IMR-90 (cell line): ENCODE measurements at regions not wholly inside any gene's neighbourhood (a gene's known extent, or its start where the extent isn't known, plus 50 kb on each side); places are given as distances from the start of the nearest gene placed in this dataset.

Experiments
- ATAC-seq: fragments of 200-7000 bp; cut with Tn5 transposase; 2 replicates; pipeline ENCODE4 v1.9.1; 2020; ENCODE audit warnings: low read depth, mild to moderate bottlenecking, moderate library complexity
- BruUV-seq: library from RNA; stranded (reverse); fragments of 400-500 nt; replicated peaks from 2 replicates; lab custom pipeline; 2021; lab: Mats Ljungman, UMichigan
- CTCF ChIA-PET: fragments of 300-600 bp; formaldehyde crosslinking; extraction: SDS; loops from one replicate; lab custom pipeline; 2021; ENCODE audit warnings: antibody characterized with exemption; lab: Yijun Ruan, JAX
- POLR2A ChIA-PET: fragments of 300-600 bp; sonication (Branson Sonifier 250); formaldehyde crosslinking; loops from one replicate; lab custom pipeline; 2022; ENCODE audit warnings: antibody characterized with exemption; ENCODE audit not compliant: unreplicated experiment; lab: Charles Lee
- DNase-seq: peaks from one replicate; pipeline ENCODE4 v3.0.0; 2013
- H2AFZ ChIP-seq: replicated peaks from 2 replicates; pipeline ENCODE3; 2013; ENCODE audit warnings: low read length, mild to moderate bottlenecking; ENCODE audit not compliant: poor library complexity
- H2AK5ac ChIP-seq: 2 replicates; pipeline ENCODE4 v1.6.1; 2013; ENCODE audit warnings: low read depth, low read length, inconsistent platforms
- H2AK9ac ChIP-seq: replicated peaks from 2 replicates; pipeline ENCODE3; 2013; ENCODE audit warnings: mild to moderate bottlenecking, low read depth, low read length, moderate library complexity; ENCODE audit not compliant: poor library complexity
- H2BK120ac ChIP-seq: 2 replicates; pipeline ENCODE4 v1.6.1; 2013; ENCODE audit warnings: low read depth, low read length, inconsistent platforms
- H2BK15ac ChIP-seq: 3 replicates; pipeline ENCODE4 v1.6.1; 2013; ENCODE audit warnings: low read depth, low read length, inconsistent platforms
- H2BK20ac ChIP-seq: 2 replicates; pipeline ENCODE4 v1.6.1; 2013; ENCODE audit warnings: low read depth, mild to moderate bottlenecking, inconsistent platforms, low read length, moderate library complexity
- H2BK5ac ChIP-seq: 2 replicates; pipeline ENCODE4 v1.6.1; 2013; ENCODE audit warnings: mild to moderate bottlenecking, low read depth, low read length, inconsistent platforms; ENCODE audit not compliant: poor library complexity, severe bottlenecking
- H3K14ac ChIP-seq: replicated peaks from 2 replicates; pipeline ENCODE4 v1.6.1; 2013; ENCODE audit warnings: low read depth, low read length, inconsistent platforms
- H3K18ac ChIP-seq: 2 replicates; pipeline ENCODE4 v1.6.1; 2013; ENCODE audit warnings: low read depth, low read length, control low read depth
- H3K23ac ChIP-seq: 2 replicates; pipeline ENCODE4 v1.6.1; 2013; ENCODE audit warnings: low read depth, low read length, inconsistent platforms
- H3K27ac ChIP-seq: 2 replicates; pipeline ENCODE4 v1.5.1; 2013; ENCODE audit warnings: mild to moderate bottlenecking, control low read depth, low read length; ENCODE audit not compliant: insufficient read depth
- H3K27me3 ChIP-seq: 2 replicates; pipeline ENCODE4 v1.6.1; 2013; ENCODE audit warnings: low read length; ENCODE audit not compliant: control insufficient read depth, insufficient read depth
- H3K36me3 ChIP-seq: 2 replicates; pipeline ENCODE4 v1.6.1; 2013; ENCODE audit warnings: low read length, mixed read lengths; ENCODE audit not compliant: control insufficient read depth, insufficient read depth
- H3K4ac ChIP-seq: 2 replicates; pipeline ENCODE4 v1.6.1; 2013; ENCODE audit warnings: low read depth, low read length, inconsistent platforms
- H3K4me1 ChIP-seq: 2 replicates; pipeline ENCODE4 v1.6.1; 2013; ENCODE audit warnings: low read length, mixed read lengths; ENCODE audit not compliant: control insufficient read depth, insufficient read depth
- H3K4me2 ChIP-seq: 2 replicates; pipeline ENCODE4 v1.6.1; 2013; ENCODE audit warnings: low read depth, mild to moderate bottlenecking, control low read depth, low read length, moderate library complexity
- H3K4me3 ChIP-seq: 2 replicates; pipeline ENCODE4 v1.5.1; 2013; ENCODE audit warnings: low read depth, mild to moderate bottlenecking, control low read depth, low read length, moderate library complexity; ENCODE audit not compliant: insufficient read depth
- H3K56ac ChIP-seq: 2 replicates; pipeline ENCODE4 v1.6.1; 2013; ENCODE audit warnings: low read length, inconsistent platforms; ENCODE audit not compliant: insufficient read depth; ENCODE audit errors: extremely low read depth
- H3K79me1 ChIP-seq, 2 experiments: 2 replicates each; pipeline ENCODE4 v1.6.1; 2013; ENCODE audit warnings: low read length in 2 of 2, inconsistent platforms in 1 of 2, low read depth in 1 of 2
- H3K9ac ChIP-seq: 2 replicates; pipeline ENCODE4 v1.6.1; 2013; ENCODE audit warnings: low read depth, low read length, control low read depth
- H3K9me1 ChIP-seq: 2 replicates; pipeline ENCODE4 v1.6.1; 2013; ENCODE audit warnings: low read length, inconsistent platforms; ENCODE audit not compliant: insufficient read depth
- H3K9me3 ChIP-seq: 2 replicates; pipeline ENCODE4 v1.6.1; 2013; ENCODE audit warnings: low read length; ENCODE audit not compliant: control insufficient read depth, insufficient read depth
- H4K20me1 ChIP-seq: 2 replicates; pipeline ENCODE4 v1.6.1; 2013; ENCODE audit warnings: low read length, inconsistent platforms; ENCODE audit not compliant: insufficient read depth
- H4K5ac ChIP-seq: 2 replicates; pipeline ENCODE4 v1.6.1; 2013; ENCODE audit warnings: mild to moderate bottlenecking, low read depth, low read length, control low read depth
- H4K8ac ChIP-seq, 2 experiments: 2 replicates each; pipeline ENCODE4 v1.6.1; 2013; ENCODE audit warnings: low read depth in 2 of 2, low read length in 2 of 2, control low read depth in 1 of 2, inconsistent platforms in 1 of 2
- H4K91ac ChIP-seq: 2 replicates; pipeline ENCODE4 v1.6.1; 2013; ENCODE audit warnings: low read depth, low read length, inconsistent platforms; ENCODE audit not compliant: insufficient read depth
- NFE2L2 ChIP-seq: fragments of 150-350 bp; IDR thresholded peaks from 2 replicates; pipeline ENCODE4 v1.6.1; 2016; ENCODE audit warnings: low read depth, mild to moderate bottlenecking, low read length
- RCOR1 ChIP-seq: IDR thresholded peaks from 2 replicates; pipeline ENCODE4 v1.6.1; 2012; ENCODE audit warnings: mild to moderate bottlenecking, low read length, improper control_type of control experiment; ENCODE audit not compliant: insufficient replicate concordance
- WGBS, 2 experiments: methylation state at CpG; one replicate each; pipeline versions ENCODE4 v1.1.5 to v1.1.7; 2013; ENCODE audit warnings: missing lambda C conversion rate in 2 of 2; ENCODE audit not compliant: insufficient read length in 1 of 2; ENCODE audit errors: extremely low coverage in 2 of 2; 5-methylcytosine and 5-hydroxymethylcytosine counted together
- dilution Hi-C: fragments of 300-500 bp; cut with HindIII; formaldehyde crosslinking; loops from one replicate; pipeline ENCODE4 v1.14.3; 2018; ENCODE audit warnings: low sequenced_read_pairs; ENCODE audit not compliant: unreplicated experiment
- in situ Hi-C: fragments of 300-500 bp; cut with MboI; formaldehyde crosslinking; loops from 3 replicates; pipeline ENCODE4 v1.14.3; 2019; ENCODE audit warnings: low sequenced_read_pairs, inconsistent platforms, mixed read lengths
- intact Hi-C: fragments of 100-400 bp; cut with micrococcal nuclease; formaldehyde crosslinking; loops from 2 replicates; pipeline ENCODE4 v1.10.0; 2022

GRCh38 chr14:104356738-104357688 lies 218.6 kb downstream of the KIF26A start (continued):
- TF ChIP-seq NFE2L2: no peak

- Histone ChIP-seq H2BK5ac (no peak overlapping the region), H4K8ac (no peak overlapping the region), H3K36me3 (no peaks in the 10 kb centered on the region), H3K18ac (no peak overlapping the region), H4K91ac (no peak overlapping the region), H3K14ac (no peak overlapping the region), H3K23ac (no peak overlapping the region), H3K9me1 (no peaks in the 10 kb centered on the region), H4K20me1 (no peaks in the 10 kb centered on the region), H4K5ac (no peak overlapping the region), H3K56ac (no peak overlapping the region), H2BK20ac (no peak overlapping the region), H3K9me3 (peaks cover 61% of the 10 kb centered on the region), H3K27me3 (no peaks in the 10 kb centered on the region), H2AK9ac (no peak overlapping the region), H3K4me1 (no peaks in the 10 kb centered on the region), H2BK120ac (no peak overlapping the region), H3K9ac (no peak overlapping the region), H3K79me1 (no peaks in the 10 kb centered on the region), H2BK15ac (no peak overlapping the region), H3K4me3 (no peak overlapping the region), H3K4ac (no peak overlapping the region), H3K27ac (no peak overlapping the region), H3K4me2 (no peak overlapping the region), H2AFZ (no peak overlapping the region), H2AK5ac (no peak overlapping the region)
- CTCF ChIA-PET: no interaction called here
- dilution Hi-C loops: no loop called here
- no peak for TF ChIP-seq RCOR1
- in situ Hi-C loops: no loop called here
- no TSS peak for BruUV-seq
- ATAC-seq (no peak), DNase-seq (no peak)
- POLR2A ChIA-PET: no interaction called here
- intact Hi-C loops: no loop called here
- WGBS, 2 experiments: 64% methylated on average over 18 of the region's 33 CpGs; no CpG with 5 or more reads in 1 of the 2 experiments
Measured at GRCh38 chr14:104357689-104358527, 219.5 kb downstream of the KIF26A start.
